K562 (cell line): ENCODE measurements at regions not wholly inside any gene's neighbourhood (a gene's known extent, or its start where the extent isn't known, plus 50 kb on each side); places are given as distances from the start of the nearest gene placed in this dataset.

Source experiments
- ATAC-seq: fragments of 200-7000 bp; cut with Tn5 transposase; 3 replicates; pipeline ENCODE4 v1.9.1; 2020; ENCODE audit warnings: moderate library complexity
- BruUV-seq: library from RNA; stranded (reverse); fragments of 400-500 nt; replicated peaks from 2 replicates; lab custom pipeline; 2021; lab: Mats Ljungman, UMichigan
- CTCF ChIA-PET: fragments of 300-600 bp; formaldehyde crosslinking; extraction: SDS; loops from one replicate; lab custom pipeline; 2021; ENCODE audit warnings: low intra/inter-chr PET ratio; lab: Yijun Ruan, JAX
- POLR2A ChIA-PET: fragments of 300-600, 350-650 bp; sonication (Branson Sonifier 250); formaldehyde crosslinking; extraction: SDS; loops from one replicate; lab custom pipeline; 2021; ENCODE audit warnings: antibody characterized with exemption, inconsistent platforms; lab: Yijun Ruan, JAX
- DNase-seq, 4 experiments: peaks; one replicate each; pipeline versions ENCODE4 v3.0.0 to v3.0.0-alpha.2; 2011 to 2018; ENCODE audit warnings: low spot score in 3 of 4, mixed read lengths in 3 of 4; ENCODE audit errors: extremely low read depth in 1 of 4
- FAIRE-seq: peaks from 2 replicates; lab custom pipeline; 2011; peaks lifted over from hg19 to GRCh38; lab: Jason Lieb, UNC
- H2AFZ ChIP-seq: 2 replicates; pipeline ENCODE4 v1.6.0; 2011; ENCODE audit warnings: low read depth, low read length, control low read depth, inconsistent platforms
- H3K27ac ChIP-seq: fragments of 200-600 bp; 3 replicates; pipeline ENCODE4 v1.8.0; 2011; ENCODE audit warnings: low read depth, mild to moderate bottlenecking, control low read depth, inconsistent platforms, low read length, moderate library complexity, mixed read lengths; ENCODE audit errors: extremely low read depth
- H3K27me3 ChIP-seq, 2 experiments: fragments of 300-600 bp in 1 of 2; 2 replicates in 1 of 2; 3 replicates in 1 of 2; pipeline versions ENCODE4 v1.6.0 to v1.8.0; 2011; ENCODE audit warnings: inconsistent platforms in 2 of 2, low read length in 2 of 2, mild to moderate bottlenecking in 1 of 2, mixed read lengths in 1 of 2, moderate library complexity in 1 of 2; ENCODE audit not compliant: control insufficient read depth in 2 of 2, insufficient read depth in 2 of 2
- H3K36me3 ChIP-seq: fragments of 300-600 bp; 3 replicates; pipeline ENCODE4 v1.8.0; 2011; ENCODE audit warnings: mild to moderate bottlenecking, low read length, inconsistent platforms; ENCODE audit not compliant: control insufficient read depth, insufficient read depth
- H3K4me1 ChIP-seq, 2 experiments: fragments of 200-600 bp in 1 of 2; replicated peaks in 1 of 2; 2 replicates in 1 of 2; 3 replicates in 1 of 2; pipeline versions ENCODE4 v1.5.1 to v1.8.0; 2011; ENCODE audit warnings: inconsistent platforms in 2 of 2, low read length in 2 of 2, mild to moderate bottlenecking in 1 of 2, mixed read lengths in 1 of 2, moderate library complexity in 1 of 2; ENCODE audit not compliant: control insufficient read depth in 2 of 2, insufficient read depth in 2 of 2
- H3K4me2 ChIP-seq: 2 replicates; pipeline ENCODE4 v1.6.1; 2011; ENCODE audit warnings: low read length, control low read depth, inconsistent platforms, mixed read lengths; ENCODE audit not compliant: insufficient read depth
- H3K4me3 ChIP-seq: fragments of 200-600 bp; sonication (generic), shearing (Covaris generic); 2 replicates; pipeline ENCODE4 v1.5.1; 2016; ENCODE audit warnings: control low read depth, inconsistent platforms
- H3K79me2 ChIP-seq: fragments of 200-600 bp; 3 replicates; pipeline ENCODE4 v1.8.0; 2011; ENCODE audit warnings: low read length, inconsistent platforms; ENCODE audit not compliant: control insufficient read depth, insufficient read depth
- H3K9ac ChIP-seq, 2 experiments: 2 replicates each; pipeline versions ENCODE4 v1.6.0 to v1.6.1; 2011; ENCODE audit warnings: low read depth in 2 of 2, low read length in 2 of 2, control low read depth in 1 of 2, inconsistent platforms in 1 of 2, mild to moderate bottlenecking in 1 of 2, mixed read lengths in 1 of 2; ENCODE audit not compliant: insufficient read depth in 1 of 2
- H3K9me1 ChIP-seq: one replicate; pipeline ENCODE4 v1.6.0; 2011; ENCODE audit warnings: inconsistent platforms, mild to moderate bottlenecking, low read length, moderate library complexity; ENCODE audit not compliant: control insufficient read depth, insufficient read depth
- H3K9me3 ChIP-seq: replicated peaks from 2 replicates; pipeline ENCODE4 v1.5.1; 2011; ENCODE audit warnings: low read depth, low read length, inconsistent platforms; ENCODE audit not compliant: control insufficient read depth, insufficient read depth
- H4K20me1 ChIP-seq: replicated peaks from 2 replicates; pipeline ENCODE4 v1.6.1; 2011; ENCODE audit warnings: low read length, inconsistent platforms, mixed read lengths; ENCODE audit not compliant: control insufficient read depth, insufficient read depth
- ATF7 ChIP-seq: fragments of 450-650 bp; IDR thresholded peaks from 2 replicates; pipeline ENCODE4 v1.7.1; 2014; ENCODE audit warnings: mild to moderate bottlenecking, moderate library complexity
- CCAR2 ChIP-seq: fragments of 200-400 bp; formaldehyde crosslinking; IDR thresholded peaks from 2 replicates; pipeline ENCODE4 v1.6.1; 2017; ENCODE audit warnings: mild to moderate bottlenecking, low read depth, low read length
- DNMT1 ChIP-seq: fragments of 450-650 bp; IDR thresholded peaks from 2 replicates; pipeline ENCODE4 v1.6.1; 2016; ENCODE audit warnings: antibody characterized with exemption, mild to moderate bottlenecking
- HDGF ChIP-seq: fragments of 450-650 bp; IDR thresholded peaks from 2 replicates; pipeline ENCODE4 v1.6.1; 2016
- HLTF ChIP-seq: fragments of 450-650 bp; IDR thresholded peaks from 2 replicates; pipeline ENCODE4 v1.6.1; 2016
- HMBOX1 ChIP-seq: sonication (generic); IDR thresholded peaks from 2 replicates; pipeline ENCODE4 v1.6.1; 2016
- KAT2B ChIP-seq: IDR thresholded peaks from one replicate; pipeline ENCODE4 v1.6.1; 2012; ENCODE audit warnings: low read depth, mild to moderate bottlenecking, control low read depth, inconsistent platforms, low read length, moderate library complexity
- KLF16 ChIP-seq: IDR thresholded peaks from 2 replicates; pipeline ENCODE4 v1.6.1; 2016; ENCODE audit warnings: antibody characterized with exemption
- MTA1 ChIP-seq: fragments of 450-650 bp; IDR thresholded peaks from 2 replicates; pipeline ENCODE4 v1.6.1; 2017; ENCODE audit warnings: borderline replicate concordance
- MXD1 ChIP-seq: fragments of 250-450 bp; sonication (Bioruptor Pico); IDR thresholded peaks from 2 replicates; pipeline ENCODE4 v1.8.0; 2021; ENCODE audit warnings: borderline replicate concordance, mild to moderate bottlenecking, moderate library complexity; ENCODE audit not compliant: poor library complexity, severe bottlenecking
- PHF8 ChIP-seq: fragments of 200-600 bp; sonication (generic); IDR thresholded peaks from 2 replicates; pipeline ENCODE4 v1.6.1; 2012; ENCODE audit warnings: mixed run types, mild to moderate bottlenecking, inconsistent platforms, low read length, moderate library complexity, borderline replicate concordance
- RBM22 ChIP-seq: fragments of 200-400 bp; formaldehyde crosslinking; IDR thresholded peaks from 2 replicates; pipeline ENCODE4 v1.6.1; 2018; ENCODE audit warnings: low read length, low read depth; ENCODE audit not compliant: poor library complexity, severe bottlenecking
- SFPQ ChIP-seq: fragments of 200-400 bp; formaldehyde crosslinking; IDR thresholded peaks from 2 replicates; pipeline ENCODE4 v1.6.1; 2017; ENCODE audit warnings: mild to moderate bottlenecking, low read depth, low read length, moderate library complexity
- SMAD2 ChIP-seq: fragments of 150-350 bp; IDR thresholded peaks from 2 replicates; pipeline ENCODE4 v1.6.1; 2014; ENCODE audit warnings: low read depth, mild to moderate bottlenecking, low read length
- TBL1XR1 ChIP-seq, 2 experiments: IDR thresholded peaks; 2 replicates each; pipeline ENCODE4 v1.6.1; 2012; ENCODE audit warnings: improper control_type of control experiment in 2 of 2, low read length in 2 of 2, mild to moderate bottlenecking in 1 of 2
- ZFPM2 ChIP-seq: fragments of 250-450 bp; sonication (Bioruptor Pico); IDR thresholded peaks from 2 replicates; pipeline ENCODE4 v1.5.1; 2022; ENCODE audit warnings: mild to moderate bottlenecking
- ZKSCAN8 ChIP-seq: fragments of 200-800 bp; sonication (Bioruptor generic); IDR thresholded peaks from 2 replicates; pipeline ENCODE4 v1.6.1; 2016; ENCODE audit warnings: missing genetic modification characterization, missing compliant biosample characterization
- ZNF184 ChIP-seq: sonication (generic); formaldehyde crosslinking; IDR thresholded peaks from 2 replicates; pipeline ENCODE4 v1.5.0; 2020; ENCODE audit warnings: missing genetic modification reagents
- ZSCAN32 ChIP-seq: fragments of 450-650 bp; formaldehyde crosslinking; IDR thresholded peaks from 2 replicates; pipeline ENCODE4 v1.4.0; 2020; ENCODE audit warnings: mild to moderate bottlenecking, moderate library complexity
- WGBS: fragments of 100-300 bp; shearing (Covaris generic); methylation state at CpG from one replicate; pipeline ENCODE4 v1.1.6; 2016; ENCODE audit warnings: low coverage, mixed read lengths; ENCODE audit not compliant: insufficient coverage; ENCODE audit errors: missing lambda C conversion rate; 5-methylcytosine and 5-hydroxymethylcytosine counted together
- in situ Hi-C: fragments of 300-500 bp; cut with MboI; formaldehyde crosslinking; loops from 4 replicates; pipeline ENCODE4 v1.15.0; 2018; ENCODE audit warnings: inconsistent platforms, mixed read lengths
- intact Hi-C: fragments of 100-400 bp; cut with micrococcal nuclease; formaldehyde crosslinking; loops from 2 replicates; pipeline ENCODE4 v1.14.2; 2022

- CTCF ChIA-PET, result interaction anchor here (0.9 kb wide), 1 partner anchor 71 kb away, joined by 4 read pairs; no protein-coding TSS in a partner anchor
- peak overlapping the region; percentile 90 for H3K4me2 ChIP-seq
- H2AFZ ChIP-seq, result peak overlapping the region; percentile 94
- DNase-seq, result peak; percentile 78 to 97 (median 82)
- intact Hi-C loops, result loop anchor here (1.0 to 10.0 kb wide), 8 partner anchors 16 to 1133 kb away; no protein-coding TSS in a partner anchor
- no TSS peak for BruUV-seq
- peak overlapping the region; percentile 63 for H3K4me3 ChIP-seq
- in situ Hi-C loops, result loop anchor here (5.0 kb wide), 1 partner anchor 511 kb away; no protein-coding TSS in a partner anchor
- peaks cover 5 to 24% of the 10 kb centered on the region in 2 experiments; a peak in 4 of 5 replicates for H3K4me1 ChIP-seq
- FAIRE-seq, result peak; percentile 98
- no peaks in the 10 kb centered on the region for H3K9me1 ChIP-seq
- H3K9me3 ChIP-seq, result no peaks in the 10 kb centered on the region
- H3K9ac ChIP-seq, result peak overlapping the region; percentile 70 to 91; a peak in 3 of 4 replicates
- POLR2A ChIA-PET, result interaction anchor here (0.6 to 1.9 kb wide), 14 partner anchors 10 to 555 kb away, joined by 3 to 8 read pairs (median 3); partner anchors contain the start of gene ZNF184
- 0 out of 2 replicates have a peak, but pooled peaks cover 2% of the 10 kb centered on the region for H4K20me1 ChIP-seq
- H3K27ac ChIP-seq, result peak overlapping the region; percentile 78
- H3K79me2 ChIP-seq, result no peaks in the 10 kb centered on the region
- under 1% methylated on average over 28 of the region's 28 CpGs for WGBS
- ATAC-seq, result peak; percentile 84
- H3K27me3 ChIP-seq, result no peaks in the 10 kb centered on the region
- H3K36me3 ChIP-seq, result no peaks in the 10 kb centered on the region
- peak; percentile 98 for TF ChIP-seq HMBOX1
- no peak for TF ChIP-seq SFPQ
- TF ChIP-seq ZNF184 (CRISPR knock-in tag), result no peak
- TF ChIP-seq PHF8, result no peak
- TF ChIP-seq MTA1, result peak; percentile 94
- TF ChIP-seq DNMT1, result no peak
- no peak for TF ChIP-seq ZFPM2 (CRISPR knock-in tag)
- TF ChIP-seq HDGF, result no peak
- no peak for TF ChIP-seq KLF16
- TF ChIP-seq ZKSCAN8 (CRISPR knock-in tag), result no peak
- 0 out of 2 replicates have a peak, but pooled peaks have one; percentile 81 for TF ChIP-seq CCAR2
- TF ChIP-seq TBL1XR1 (IDR thresholded peaks at IDR 0.05; ENCODE audit: low read length in 2 of 2), result peak in 1 of 2 experiments; percentile 97; a peak in 2 of 4 replicates
- TF ChIP-seq RBM22, result peak; percentile 64
- TF ChIP-seq MXD1 (CRISPR knock-in tag), result no peak
- no peak for TF ChIP-seq SMAD2
- TF ChIP-seq KAT2B, result no peak
- peak; percentile 91 for TF ChIP-seq HLTF
- TF ChIP-seq ZSCAN32, result peak; percentile 56; the same call in 1 of the 2 replicates
- peak; percentile 90 for TF ChIP-seq ATF7
Measured at GRCh38 chr6:27688014-27688586, 215.2 kb upstream of the ZNF184 start.
